HAP-1 (cell line): ENCODE measurements at regions not wholly inside any gene's neighbourhood (a gene's known extent, or its start where the extent isn't known, plus 50 kb on each side); places are given as distances from the start of the nearest gene placed in this dataset.
"Not testable (repeated sequence)": the region's sequence is repeated elsewhere in the genome, so short reads cannot be mapped to it uniquely, and the experiment has no call there.

Source experiments
- DNase-seq, 2 experiments: peaks; one replicate each; pipeline ENCODE4 v3.0.0-alpha.2; 2016 to 2020; ENCODE audit warnings: low spot score in 2 of 2
- H3K27me3 ChIP-seq: fragments of 250-450 bp; sonication (Bioruptor Pico); 2 replicates; pipeline ENCODE4 v1.5.1; 2020; ENCODE audit warnings: low read depth, mild to moderate bottlenecking, moderate library complexity
- H3K36me3 ChIP-seq: fragments of 250-450 bp; sonication (Bioruptor Pico); replicated peaks from 2 replicates; pipeline ENCODE4 v1.5.1; 2020; ENCODE audit warnings: mild to moderate bottlenecking
- H3K4me1 ChIP-seq: fragments of 250-450 bp; sonication (Bioruptor Pico); 2 replicates; pipeline ENCODE4 v1.5.1; 2020; ENCODE audit warnings: mild to moderate bottlenecking
- H3K4me3 ChIP-seq: fragments of 250-450 bp; sonication (Bioruptor Pico); 2 replicates; pipeline ENCODE4 v1.5.1; 2020; ENCODE audit warnings: mild to moderate bottlenecking, moderate library complexity
- H3K9me3 ChIP-seq: fragments of 250-450 bp; sonication (Bioruptor Pico); 2 replicates; pipeline ENCODE4 v1.5.1; 2020; ENCODE audit warnings: mild to moderate bottlenecking, moderate library complexity
- in situ Hi-C: fragments of 300-500 bp; cut with MboI; formaldehyde crosslinking; loops from 3 replicates; pipeline ENCODE4 v1.14.3; 2020; ENCODE audit warnings: low sequenced_read_pairs, inconsistent platforms, mixed read lengths

DNA sequence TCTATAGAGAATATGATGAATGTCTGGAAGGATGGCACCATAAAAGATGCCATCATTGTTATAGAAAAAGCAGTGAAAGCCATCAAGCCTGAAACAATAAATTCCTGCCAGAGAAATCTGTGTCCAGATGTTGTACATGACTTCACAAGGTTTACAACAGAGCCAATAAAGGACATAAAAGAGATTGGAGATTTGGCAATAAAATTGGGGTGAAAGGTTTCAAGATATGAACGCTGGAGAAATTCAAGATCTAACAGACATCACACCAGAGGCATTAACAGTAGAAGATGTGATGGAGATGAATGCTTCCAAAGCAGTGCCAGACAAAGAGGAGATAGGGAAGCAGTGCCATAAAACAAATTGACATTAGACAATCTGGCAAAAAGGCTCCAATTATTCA, 518.8 kb upstream of the ACVR2A start:
- in situ Hi-C loops, result no loop called here
- no peaks in the 10 kb centered on the region for H3K27me3 ChIP-seq
- DNase-seq, result no peak
- H3K4me1 ChIP-seq, result no peaks in the 10 kb centered on the region
- no peaks in the 10 kb centered on the region; the same call in 1 of the 2 replicates for H3K9me3 ChIP-seq
- no peaks in the 10 kb centered on the region for H3K36me3 ChIP-seq
- no peak overlapping the region for H3K4me3 ChIP-seq

DNA sequence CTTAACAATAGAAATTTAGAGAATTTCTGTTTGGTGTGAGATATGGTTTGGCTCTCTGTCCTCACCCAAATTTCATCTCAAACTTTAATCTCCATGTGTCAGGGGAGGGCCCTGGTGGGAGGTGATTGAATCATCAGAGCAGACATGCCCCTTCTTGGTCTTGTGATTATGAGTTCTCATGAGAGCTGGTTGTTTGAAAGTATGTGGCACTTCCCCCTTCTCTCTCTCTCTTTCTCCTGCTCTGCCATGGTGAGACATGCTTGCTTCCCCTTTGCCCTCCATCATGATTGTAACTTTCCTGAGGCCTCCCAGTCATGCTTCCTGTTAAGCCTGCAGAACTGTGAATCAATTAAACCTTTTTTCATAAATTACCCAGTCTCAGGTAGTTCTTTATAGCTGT, 524.7 kb upstream of the ACVR2A start:
- no peaks in the 10 kb centered on the region for H3K27me3 ChIP-seq
- DNase-seq, result no peak
- peaks cover 6% of the 10 kb centered on the region for H3K9me3 ChIP-seq
- H3K36me3 ChIP-seq, result no peaks in the 10 kb centered on the region
- in situ Hi-C loops, result no loop called here
- no peaks in the 10 kb centered on the region for H3K4me1 ChIP-seq
- no peak overlapping the region for H3K4me3 ChIP-seq

DNA sequence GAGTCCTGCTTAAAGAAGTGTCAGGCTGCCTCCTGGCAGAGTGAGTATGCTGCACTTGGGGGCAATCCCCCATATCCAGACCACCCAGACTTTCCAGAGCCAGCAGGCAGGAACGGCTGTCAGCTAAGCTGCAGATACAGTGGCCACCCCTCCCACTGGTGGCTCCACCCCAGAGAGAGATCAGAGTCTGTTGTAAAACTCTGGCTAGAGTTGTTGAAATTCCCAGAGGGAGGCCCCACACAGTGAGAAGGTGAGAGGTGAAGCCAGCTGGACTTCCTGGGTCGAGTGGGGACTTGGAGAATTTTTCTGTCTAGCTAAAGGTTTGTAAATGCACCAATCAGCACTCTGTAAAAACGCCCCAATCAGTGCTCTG, 533.8 kb upstream of the ACVR2A start:
- DNase-seq, result no peak
- Histone ChIP-seq H3K4me1 (no peaks in the 10 kb centered on the region), H3K27me3 (no peaks in the 10 kb centered on the region), H3K9me3 (no peaks in the 10 kb centered on the region), H3K36me3 (no peaks in the 10 kb centered on the region), H3K4me3 (no peak overlapping the region)
- in situ Hi-C loops, result no loop called here

DNA sequence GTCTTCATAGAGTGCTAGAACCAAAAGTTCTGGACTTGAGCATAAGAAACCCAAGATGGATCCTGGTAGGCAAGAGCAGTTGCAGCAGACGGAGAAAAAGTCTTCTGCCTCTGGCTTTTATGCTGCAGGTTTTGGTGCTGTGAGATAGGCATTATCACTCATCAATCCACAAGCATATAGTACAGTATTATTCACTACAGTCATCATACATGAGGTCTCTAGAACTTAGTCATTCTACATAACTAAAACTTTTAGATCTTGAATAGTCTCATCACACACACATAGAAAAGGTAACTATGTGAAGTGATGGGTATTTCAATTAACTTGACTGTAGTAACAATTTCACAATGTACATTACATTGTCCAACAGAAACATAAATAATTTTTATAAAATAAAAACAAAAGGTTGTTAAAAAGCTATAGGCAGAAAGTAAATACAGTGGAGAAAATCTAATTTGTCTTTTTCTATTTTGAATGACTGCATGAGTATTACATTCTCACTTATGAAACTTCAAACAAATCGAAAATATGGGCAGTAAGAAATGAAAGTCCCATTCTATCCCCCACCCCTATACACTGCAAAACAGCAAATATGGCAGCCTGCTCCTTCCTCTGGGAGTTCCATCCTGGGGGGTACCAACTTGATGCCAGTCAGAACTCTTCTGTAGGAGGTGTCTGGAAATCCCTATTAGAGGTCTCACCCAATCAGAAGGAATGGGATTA, 534.3 kb upstream of the ACVR2A start:
- H3K4me3 ChIP-seq, result no peak overlapping the region
- no peaks in the 10 kb centered on the region for H3K36me3 ChIP-seq
- no peaks in the 10 kb centered on the region for H3K27me3 ChIP-seq
- no peak for DNase-seq
- no peaks in the 10 kb centered on the region for H3K9me3 ChIP-seq
- in situ Hi-C loops, result no loop called here
- no peaks in the 10 kb centered on the region for H3K4me1 ChIP-seq

DNA sequence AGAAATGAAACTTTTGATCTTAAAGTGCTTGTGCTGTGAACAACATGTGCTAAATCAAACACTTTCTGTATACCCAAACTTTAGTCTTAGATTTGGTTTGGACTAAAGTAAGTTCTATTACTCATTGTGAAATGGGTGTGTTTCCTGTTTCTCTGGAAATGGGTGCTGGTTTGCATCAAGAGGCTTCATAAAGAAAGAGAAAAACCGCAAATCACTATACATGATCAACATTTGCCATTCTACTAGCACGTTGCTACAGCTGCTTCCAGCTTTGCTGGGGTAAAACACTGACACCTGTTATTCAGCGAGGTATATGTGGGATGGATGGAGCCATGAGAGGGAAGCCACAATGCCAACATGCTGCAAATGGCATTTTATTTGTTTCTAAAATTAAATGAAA, 547.0 kb upstream of the ACVR2A start:
- Histone ChIP-seq H3K4me1 (peaks cover 9% of the 10 kb centered on the region), H3K27me3 (no peaks in the 10 kb centered on the region), H3K4me3 (no peak overlapping the region), H3K9me3 (no peaks in the 10 kb centered on the region), H3K36me3 (no peaks in the 10 kb centered on the region)
- no peak for DNase-seq
- in situ Hi-C loops, result no loop called here

DNA sequence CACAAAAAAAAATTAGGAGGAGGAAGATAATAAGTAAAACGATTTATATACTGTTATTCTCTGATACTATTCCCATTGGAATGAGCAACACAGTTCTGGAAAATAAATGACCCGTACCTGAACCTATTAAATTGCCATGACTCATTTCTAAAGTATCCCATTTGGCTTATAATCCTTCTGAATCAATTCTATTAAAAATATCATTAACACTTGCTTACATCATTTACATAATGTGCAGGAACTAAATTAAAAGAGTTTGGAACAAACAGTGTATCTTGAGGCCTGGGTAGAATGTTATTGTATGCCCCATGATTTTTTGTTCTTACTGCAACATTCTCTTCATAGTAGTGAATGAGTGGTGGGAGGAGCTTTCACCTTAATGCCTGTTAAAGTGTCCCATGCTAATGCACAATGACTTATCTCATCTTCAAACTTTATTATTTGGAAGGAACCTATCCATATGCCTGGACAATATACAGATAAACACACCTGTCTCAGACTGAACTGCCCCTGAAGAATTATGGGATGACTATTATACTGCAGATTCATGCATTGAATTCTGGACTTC, 549.9 kb upstream of the ACVR2A start:
- no peak for DNase-seq
- H3K36me3 ChIP-seq, result no peaks in the 10 kb centered on the region
- H3K4me1 ChIP-seq, result peaks cover 9% of the 10 kb centered on the region
- H3K27me3 ChIP-seq, result no peaks in the 10 kb centered on the region
- no peaks in the 10 kb centered on the region for H3K9me3 ChIP-seq
- in situ Hi-C loops, result no loop called here
- H3K4me3 ChIP-seq, result no peak overlapping the region

DNA sequence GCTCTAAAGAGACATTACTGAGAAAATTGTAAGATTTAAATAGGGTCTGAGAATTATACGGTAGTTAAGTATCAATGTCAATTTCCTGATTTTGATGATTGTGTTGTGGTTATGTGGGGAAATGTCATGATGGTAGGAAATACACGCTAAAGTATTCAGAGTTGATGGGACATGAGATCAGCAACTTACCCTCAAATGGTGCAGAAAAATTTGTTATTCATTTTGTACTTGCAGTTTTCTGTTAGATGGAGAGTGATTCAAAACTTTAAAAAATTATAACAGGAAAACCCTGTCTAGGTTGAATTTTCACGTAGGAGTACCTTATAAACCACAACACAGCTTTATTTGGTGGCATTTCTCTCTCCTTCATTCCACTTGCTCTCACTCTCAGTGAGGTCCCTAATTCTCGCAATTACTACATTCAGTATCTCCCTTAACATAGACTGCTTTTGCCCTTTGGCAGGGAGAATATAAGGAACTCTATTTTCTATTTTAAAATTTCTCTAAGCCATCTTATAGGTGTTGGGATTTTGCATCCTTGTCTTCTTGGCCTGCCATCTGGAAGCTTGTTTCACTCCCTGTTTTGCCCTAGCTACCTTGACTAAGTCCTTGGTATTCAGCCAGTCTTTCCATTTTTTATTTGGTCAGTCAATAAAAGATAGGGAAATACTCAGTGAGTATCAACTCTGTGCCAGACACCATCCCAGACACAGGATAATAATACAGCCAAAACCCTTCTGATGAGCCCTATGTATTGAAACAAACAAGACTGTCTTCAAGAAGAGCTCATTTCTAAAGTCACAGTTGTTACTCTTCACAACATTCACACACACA, 550.6 kb upstream of the ACVR2A start:
- no peak for DNase-seq
- Histone ChIP-seq H3K4me3 (no peak overlapping the region), H3K27me3 (no peaks in the 10 kb centered on the region), H3K4me1 (peaks cover 9% of the 10 kb centered on the region), H3K36me3 (no peaks in the 10 kb centered on the region), H3K9me3 (no peaks in the 10 kb centered on the region)
- in situ Hi-C loops, result no loop called here

DNA sequence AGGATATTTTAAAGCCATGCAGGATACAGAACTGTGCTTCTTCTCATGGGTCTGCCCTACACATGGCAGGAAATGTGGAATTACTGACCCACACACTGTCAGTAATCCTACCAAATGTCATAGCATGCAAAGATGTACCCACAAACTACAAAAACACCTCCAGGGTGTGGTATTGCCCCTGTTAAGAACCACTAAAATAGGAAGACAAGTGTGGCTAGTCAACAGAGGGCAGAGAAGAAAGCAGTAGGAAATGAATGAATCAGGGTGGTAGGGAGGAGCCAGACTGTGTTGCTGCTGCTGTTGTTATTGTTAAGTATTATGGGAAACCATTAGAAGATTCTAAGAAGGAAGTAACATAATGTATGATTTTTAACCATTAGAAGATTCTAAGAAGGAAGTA, 556.7 kb upstream of the ACVR2A start:
- no peaks in the 10 kb centered on the region for H3K9me3 ChIP-seq
- in situ Hi-C loops, result no loop called here
- no peak overlapping the region for H3K4me3 ChIP-seq
- H3K36me3 ChIP-seq, result no peaks in the 10 kb centered on the region
- no peaks in the 10 kb centered on the region for H3K27me3 ChIP-seq
- no peaks in the 10 kb centered on the region; the same call in 1 of the 2 replicates for H3K4me1 ChIP-seq
- DNase-seq, result no peak

DNA sequence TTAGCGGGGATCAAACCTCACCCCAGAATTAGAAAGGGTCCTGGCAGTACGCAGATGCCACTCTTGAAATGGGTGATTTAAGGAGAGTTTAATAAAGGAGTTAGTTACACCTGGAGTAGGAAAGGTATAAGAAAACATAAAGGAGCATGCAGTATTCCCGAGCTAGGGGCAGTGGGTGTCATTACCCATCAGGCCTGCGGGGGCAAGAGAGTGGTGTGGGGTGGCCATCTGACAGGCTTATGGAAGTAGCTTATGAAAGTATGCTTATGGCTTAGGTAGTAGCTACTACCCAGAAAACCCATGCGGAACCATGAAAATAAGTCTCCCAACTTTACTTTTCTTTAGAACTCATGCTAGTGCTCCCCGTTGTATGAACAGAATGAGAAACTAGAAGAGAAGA, 568.9 kb upstream of the ACVR2A start:
- no peaks in the 10 kb centered on the region for H3K27me3 ChIP-seq
- in situ Hi-C loops, result no loop called here
- H3K36me3 ChIP-seq, result no peaks in the 10 kb centered on the region
- peak in 1 of 2 experiments; percentile 11 for DNase-seq
- H3K4me3 ChIP-seq, result no peak overlapping the region
- H3K4me1 ChIP-seq, result no peaks in the 10 kb centered on the region
- H3K9me3 ChIP-seq, result no peaks in the 10 kb centered on the region

DNA sequence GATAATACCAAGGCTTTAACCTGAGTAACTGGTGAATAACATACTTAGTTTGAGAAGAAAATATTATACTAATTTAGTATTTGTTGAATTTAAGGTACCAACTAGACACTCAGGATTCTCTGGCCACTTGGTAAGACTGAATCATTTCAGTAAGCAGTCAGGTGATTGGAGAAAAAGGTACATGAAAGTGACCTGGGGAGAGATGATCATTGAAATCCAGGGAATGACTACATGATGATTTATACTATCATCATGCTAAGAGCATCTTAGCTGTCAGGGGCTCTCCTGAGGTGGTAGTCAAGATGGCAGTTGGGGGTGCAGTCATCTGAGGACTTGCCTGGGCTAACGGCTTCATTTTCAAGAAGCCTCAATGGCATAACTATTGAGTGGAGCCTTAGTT, 571.2 kb upstream of the ACVR2A start:
- no peaks in the 10 kb centered on the region for H3K9me3 ChIP-seq
- no peaks in the 10 kb centered on the region for H3K27me3 ChIP-seq
- no peaks in the 10 kb centered on the region for H3K36me3 ChIP-seq
- in situ Hi-C loops, result no loop called here
- no peak for DNase-seq
- no peaks in the 10 kb centered on the region for H3K4me1 ChIP-seq
- no peak overlapping the region for H3K4me3 ChIP-seq

DNA sequence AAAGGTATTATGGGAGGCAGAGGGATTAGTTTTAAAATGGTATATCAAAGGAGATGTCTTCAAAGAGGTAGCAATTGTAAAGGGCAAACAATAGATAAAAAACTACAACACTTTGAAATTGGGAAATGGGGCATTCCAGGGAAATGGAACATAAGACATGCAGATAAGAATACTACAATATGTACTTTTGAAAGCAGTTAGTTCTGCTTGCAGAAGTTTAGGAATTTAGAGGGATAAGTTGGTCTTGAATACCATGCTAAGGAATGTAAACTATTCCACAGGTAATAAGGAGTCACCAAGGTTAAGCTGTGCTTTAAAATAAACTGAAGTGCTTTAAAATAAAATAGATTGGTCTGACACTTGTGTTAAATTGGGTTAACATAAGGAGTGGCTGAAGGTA, 571.7 kb upstream of the ACVR2A start:
- Histone ChIP-seq H3K4me3 (no peak overlapping the region), H3K36me3 (no peaks in the 10 kb centered on the region), H3K4me1 (no peaks in the 10 kb centered on the region), H3K9me3 (no peaks in the 10 kb centered on the region), H3K27me3 (no peaks in the 10 kb centered on the region)
- in situ Hi-C loops, result no loop called here
- DNase-seq, result no peak

DNA sequence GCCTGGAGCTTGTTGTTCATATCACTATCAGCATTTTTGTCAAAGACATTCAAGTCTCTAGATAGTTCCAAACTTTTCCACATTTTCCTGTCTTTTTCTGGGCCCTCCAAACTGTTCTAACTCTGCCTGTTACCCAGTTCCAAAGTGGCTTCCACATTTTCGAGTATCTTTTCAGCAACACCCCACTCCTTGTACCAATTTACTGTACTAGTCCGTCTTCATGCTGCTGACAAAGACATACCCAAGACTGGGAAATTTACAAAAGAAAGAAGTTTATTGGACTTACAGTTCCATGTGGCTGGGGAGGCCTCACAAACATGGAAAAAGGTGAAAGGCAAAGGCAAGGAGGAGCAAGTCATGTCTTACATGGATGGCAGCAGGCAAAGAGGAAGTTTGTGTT, 575.2 kb upstream of the ACVR2A start:
- in situ Hi-C loops, result not testable (repeated sequence)

DNA sequence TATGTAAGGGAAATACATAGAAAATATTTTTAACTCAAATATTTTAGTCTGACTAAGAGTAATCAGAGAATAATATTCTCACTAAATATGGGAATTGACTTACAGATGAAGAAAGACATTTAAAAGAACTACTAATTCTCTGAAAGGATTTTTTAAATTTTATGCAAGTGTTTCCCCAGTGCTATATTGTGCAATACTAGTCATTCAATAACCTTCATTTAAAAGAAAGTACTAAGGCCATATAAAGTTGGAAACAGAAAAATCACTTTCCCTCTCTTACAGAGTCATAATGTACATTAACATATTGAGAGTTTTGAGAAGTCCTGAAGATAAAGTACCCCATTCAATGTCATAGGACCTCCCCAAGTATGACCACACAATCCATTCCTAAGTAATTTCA, 584.6 kb upstream of the ACVR2A start:
- DNase-seq, result no peak
- in situ Hi-C loops, result no loop called here
- H3K4me1 ChIP-seq, result no peaks in the 10 kb centered on the region
- no peaks in the 10 kb centered on the region for H3K9me3 ChIP-seq
- H3K36me3 ChIP-seq, result no peaks in the 10 kb centered on the region
- no peak overlapping the region for H3K4me3 ChIP-seq
- H3K27me3 ChIP-seq, result no peaks in the 10 kb centered on the region

More for the DNA sequence above, 575.2 kb upstream of the ACVR2A start:
- DNase-seq, H3K27me3 ChIP-seq, H3K9me3 ChIP-seq, H3K4me1 ChIP-seq, H3K36me3 ChIP-seq, H3K4me3 ChIP-seq: not testable (repeated sequence)

DNA sequence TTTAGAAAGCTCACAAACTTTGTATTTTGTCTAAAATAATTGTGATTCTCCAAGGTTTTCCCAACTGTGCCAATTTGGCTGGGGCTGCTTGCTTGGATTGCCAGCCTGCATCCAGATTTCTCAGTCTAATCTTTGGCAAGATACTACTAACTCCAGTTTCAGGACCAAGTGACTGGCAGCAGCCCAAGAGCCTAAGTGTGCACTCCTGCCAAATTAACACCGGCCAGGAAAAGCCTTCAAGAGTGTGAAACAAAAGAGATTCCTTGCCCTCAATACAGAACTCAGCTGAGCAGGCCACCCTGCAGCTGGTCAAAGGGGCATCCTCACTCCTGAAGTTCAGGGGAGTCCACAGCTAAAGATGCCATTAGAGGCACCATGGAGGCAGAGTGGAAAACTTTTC, 589.0 kb upstream of the ACVR2A start:
- Histone ChIP-seq H3K27me3 (no peaks in the 10 kb centered on the region), H3K9me3 (no peaks in the 10 kb centered on the region; the same call in 1 of the 2 replicates), H3K4me3 (no peak overlapping the region), H3K4me1 (no peaks in the 10 kb centered on the region), H3K36me3 (no peaks in the 10 kb centered on the region)
- no peak for DNase-seq
- in situ Hi-C loops, result no loop called here
